GM18861 (cell line): ENCODE measurements at regions not wholly inside any gene's neighbourhood (a gene's known extent, or its start where the extent isn't known, plus 50 kb on each side); places are given as distances from the start of the nearest gene placed in this dataset.
"Not testable (repeated sequence)": the region's sequence is repeated elsewhere in the genome, so short reads cannot be mapped to it uniquely, and the experiment has no call there.

Source experiments
- ATAC-seq: cut with Tn5 transposase; IDR thresholded peaks from one replicate; pipeline ENCODE4 v1.9.1; 2021; ENCODE audit not compliant: unreplicated experiment

GRCh38 chr4:181077341-181077740 is 1165.9 kb upstream of the TENM3 start:
- no peak for ATAC-seq

GRCh38 chr4:181078196-181078595 is 1165.0 kb upstream of the TENM3 start:
- no peak for ATAC-seq

GRCh38 chr4:181083757-181084361 is 1159.3 kb upstream of the TENM3 start:
- no peak for ATAC-seq

- ATAC-seq, result no peak
Observed at GRCh38 chr4:181085557-181085956, 1157.6 kb upstream of the TENM3 start.

GRCh38 chr4:181105487-181105886 is 1137.7 kb upstream of the TENM3 start:
- ATAC-seq, result no peak

GRCh38 chr4:181106398-181106797 is 1136.8 kb upstream of the TENM3 start:
- no peak for ATAC-seq

GRCh38 chr4:181108237-181108636 is 1135.0 kb upstream of the TENM3 start:
- ATAC-seq, result no peak

- ATAC-seq, result no peak
Observed at GRCh38 chr4:181119186-181119585, 1124.0 kb upstream of the TENM3 start.

GRCh38 chr4:181121733-181122132 is 1121.5 kb upstream of the TENM3 start:
- no peak for ATAC-seq

GRCh38 chr4:181127171-181127570 is 1116.0 kb upstream of the TENM3 start:
- ATAC-seq, result no peak

- ATAC-seq, result not testable (repeated sequence)
Observed at GRCh38 chr4:181130317-181130716, 1112.9 kb upstream of the TENM3 start.

- ATAC-seq, result no peak
Observed at GRCh38 chr4:181137351-181137750, 1105.9 kb upstream of the TENM3 start.

GRCh38 chr4:181138116-181138515 is 1105.1 kb upstream of the TENM3 start:
- no peak for ATAC-seq

GRCh38 chr4:181140037-181140603 is 1103.1 kb upstream of the TENM3 start:
- no peak for ATAC-seq

- peak; percentile 93 for ATAC-seq
Observed at GRCh38 chr4:181143250-181143854, 1099.8 kb upstream of the TENM3 start.

GRCh38 chr4:181146051-181146450 is 1097.2 kb upstream of the TENM3 start:
- ATAC-seq, result no peak

- no peak for ATAC-seq
Observed at GRCh38 chr4:181147416-181147951, 1095.7 kb upstream of the TENM3 start.

GRCh38 chr4:181148470-181148869 is 1094.7 kb upstream of the TENM3 start:
- no peak for ATAC-seq

- ATAC-seq, result no peak
Observed at GRCh38 chr4:181150191-181150590, 1093.0 kb upstream of the TENM3 start.

- no peak for ATAC-seq
Observed at GRCh38 chr4:181151856-181152255, 1091.3 kb upstream of the TENM3 start.

- no peak for ATAC-seq
Observed at GRCh38 chr4:181157647-181158046, 1085.6 kb upstream of the TENM3 start.

- no peak for ATAC-seq
Observed at GRCh38 chr4:181158971-181159370, 1084.2 kb upstream of the TENM3 start.
